HL-60 (cell line): ENCODE measurements at regions not wholly inside any gene's neighbourhood (a gene's known extent, or its start where the extent isn't known, plus 50 kb on each side); places are given as distances from the start of the nearest gene placed in this dataset.

Experiments used
- DNase-seq, 2 experiments: peaks; one replicate each; pipeline ENCODE4 v3.0.0-alpha.2; 2010 to 2020; ENCODE audit warnings: low read depth in 1 of 2, low spot score in 1 of 2
- H3K27ac ChIP-seq: fragments of 250-450 bp; sonication (Bioruptor Pico); replicated peaks from 2 replicates; pipeline ENCODE4 v1.5.1; 2020; ENCODE audit warnings: mild to moderate bottlenecking, moderate library complexity
- H3K27me3 ChIP-seq: fragments of 250-450 bp; sonication (Bioruptor Pico); 2 replicates; pipeline ENCODE4 v1.5.1; 2021; ENCODE audit warnings: mild to moderate bottlenecking, moderate library complexity; ENCODE audit not compliant: insufficient read depth, poor library complexity, severe bottlenecking
- H3K4me3 ChIP-seq: replicated peaks from 2 replicates; pipeline ENCODE4 v1.5.1; 2011; ENCODE audit warnings: mild to moderate bottlenecking, control low read depth, low read length; ENCODE audit not compliant: insufficient read depth
- CTCF ChIP-seq: IDR thresholded peaks from one replicate; pipeline ENCODE4 v1.5.1; 2011; ENCODE audit warnings: low read length, control low read depth, inconsistent platforms; ENCODE audit not compliant: insufficient read depth
- GABPA ChIP-seq: IDR thresholded peaks from 2 replicates; pipeline ENCODE4 v1.6.1; 2012; ENCODE audit warnings: low read depth
- POLR2AphosphoS5 ChIP-seq: IDR thresholded peaks from 2 replicates; pipeline ENCODE4 v1.6.1; 2012; ENCODE audit warnings: low read depth
- REST ChIP-seq: IDR thresholded peaks from 2 replicates; pipeline ENCODE4 v1.6.1; 2012; ENCODE audit warnings: low read depth; ENCODE audit not compliant: insufficient replicate concordance
- SPI1 ChIP-seq: IDR thresholded peaks from 2 replicates; pipeline ENCODE4 v1.6.1; 2012; ENCODE audit warnings: low read depth, mild to moderate bottlenecking, borderline replicate concordance

- TF ChIP-seq CTCF, result no peak
- no peak for TF ChIP-seq REST
- no peak for TF ChIP-seq SPI1
- TF ChIP-seq POLR2AphosphoS5, result no peak
- TF ChIP-seq GABPA, result no peak
- H3K4me3 ChIP-seq, result no peak overlapping the region
- DNase-seq, result no peak
- H3K27me3 ChIP-seq, result no peaks in the 10 kb centered on the region
- H3K27ac ChIP-seq, result no peak overlapping the region
Measured at GRCh38 chr2:83462881-83463280, 996.2 kb downstream of the SUCLG1 start.

- H3K4me3 ChIP-seq, result no peak overlapping the region
- DNase-seq, result no peak
Measured at GRCh38 chr2:83461135-83461534, 997.9 kb downstream of the SUCLG1 start.

GRCh38 chr2:83459456-83459855, 999.6 kb downstream of the SUCLG1 start:
- TF ChIP-seq CTCF (no peak), SPI1 (no peak), POLR2AphosphoS5 (no peak), REST (no peak), GABPA (no peak)
- Histone ChIP-seq H3K27ac (no peak overlapping the region), H3K27me3 (no peaks in the 10 kb centered on the region), H3K4me3 (no peak overlapping the region)
- no peak for DNase-seq

More at GRCh38 chr2:83461135-83461534, 997.9 kb downstream of the SUCLG1 start:
- no peak for TF ChIP-seq REST
- TF ChIP-seq SPI1, result no peak
- no peak for TF ChIP-seq POLR2AphosphoS5
- TF ChIP-seq GABPA, result no peak
- TF ChIP-seq CTCF, result no peak
- Histone ChIP-seq H3K27me3 (no peaks in the 10 kb centered on the region), H3K27ac (no peak overlapping the region)
